ENCODE measurements at regions not wholly inside any gene's neighbourhood (a gene's known extent, or its start where the extent isn't known, plus 50 kb on each side); places are given as distances from the start of the nearest gene placed in this dataset.

- H3K4me3 ChIP-seq (ENCODE audit: low read length): no peak overlapping the region
These were observed 384.8 kb downstream of the CNTN6 start for GRCh38 chr3:1477669-1478068.

DNA sequence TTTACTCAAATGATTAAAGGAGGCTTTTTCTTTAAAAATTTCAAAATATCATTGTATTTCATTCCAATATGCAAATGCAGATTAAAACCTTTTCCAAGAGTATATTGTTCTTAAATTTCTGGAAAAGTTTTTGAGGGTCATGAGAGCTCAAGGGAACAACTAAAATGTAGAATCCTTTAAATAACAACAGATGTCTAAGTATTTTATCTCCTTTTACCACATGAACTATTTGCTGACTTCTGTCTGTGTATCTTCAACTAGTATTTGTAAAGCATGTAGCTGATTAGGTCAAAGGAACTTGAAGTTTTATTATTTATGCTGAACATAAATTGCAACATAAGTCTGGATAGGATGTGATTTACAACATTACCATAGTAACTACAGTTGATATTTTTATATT, 402.6 kb downstream of the CNTN6 start:
- H3K4me3 ChIP-seq (ENCODE audit: low read length): no peak overlapping the region
- no peak for DNase-seq (ENCODE audit: low read depth)
- TF ChIP-seq, protein P1, sequence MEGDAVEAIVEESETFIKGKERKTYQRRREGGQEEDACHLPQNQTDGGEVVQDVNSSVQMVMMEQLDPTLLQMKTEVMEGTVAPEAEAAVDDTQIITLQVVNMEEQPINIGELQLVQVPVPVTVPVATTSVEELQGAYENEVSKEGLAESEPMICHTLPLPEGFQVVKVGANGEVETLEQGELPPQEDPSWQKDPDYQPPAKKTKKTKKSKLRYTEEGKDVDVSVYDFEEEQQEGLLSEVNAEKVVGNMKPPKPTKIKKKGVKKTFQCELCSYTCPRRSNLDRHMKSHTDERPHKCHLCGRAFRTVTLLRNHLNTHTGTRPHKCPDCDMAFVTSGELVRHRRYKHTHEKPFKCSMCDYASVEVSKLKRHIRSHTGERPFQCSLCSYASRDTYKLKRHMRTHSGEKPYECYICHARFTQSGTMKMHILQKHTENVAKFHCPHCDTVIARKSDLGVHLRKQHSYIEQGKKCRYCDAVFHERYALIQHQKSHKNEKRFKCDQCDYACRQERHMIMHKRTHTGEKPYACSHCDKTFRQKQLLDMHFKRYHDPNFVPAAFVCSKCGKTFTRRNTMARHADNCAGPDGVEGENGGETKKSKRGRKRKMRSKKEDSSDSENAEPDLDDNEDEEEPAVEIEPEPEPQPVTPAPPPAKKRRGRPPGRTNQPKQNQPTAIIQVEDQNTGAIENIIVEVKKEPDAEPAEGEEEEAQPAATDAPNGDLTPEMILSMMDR (conservative IDR thresholded peaks at IDR 0.05; ENCODE audit: low read depth, low read length): no peak

More at GRCh38 chr3:1477669-1478068, 384.8 kb downstream of the CNTN6 start:
- DNase-seq (ENCODE audit: low read depth): no peak
- TF ChIP-seq, protein P1 (conservative IDR thresholded peaks at IDR 0.05; ENCODE audit: low read depth, low read length): no peak

GRCh38 chr3:1499694-1500093, 406.9 kb downstream of the CNTN6 start:
- peak; percentile 68 for DNase-seq (ENCODE audit: low read depth)
- no peak overlapping the region for H3K4me3 ChIP-seq (ENCODE audit: low read length)
- TF ChIP-seq, protein P1 (conservative IDR thresholded peaks at IDR 0.05; ENCODE audit: low read depth, low read length): no peak

DNA sequence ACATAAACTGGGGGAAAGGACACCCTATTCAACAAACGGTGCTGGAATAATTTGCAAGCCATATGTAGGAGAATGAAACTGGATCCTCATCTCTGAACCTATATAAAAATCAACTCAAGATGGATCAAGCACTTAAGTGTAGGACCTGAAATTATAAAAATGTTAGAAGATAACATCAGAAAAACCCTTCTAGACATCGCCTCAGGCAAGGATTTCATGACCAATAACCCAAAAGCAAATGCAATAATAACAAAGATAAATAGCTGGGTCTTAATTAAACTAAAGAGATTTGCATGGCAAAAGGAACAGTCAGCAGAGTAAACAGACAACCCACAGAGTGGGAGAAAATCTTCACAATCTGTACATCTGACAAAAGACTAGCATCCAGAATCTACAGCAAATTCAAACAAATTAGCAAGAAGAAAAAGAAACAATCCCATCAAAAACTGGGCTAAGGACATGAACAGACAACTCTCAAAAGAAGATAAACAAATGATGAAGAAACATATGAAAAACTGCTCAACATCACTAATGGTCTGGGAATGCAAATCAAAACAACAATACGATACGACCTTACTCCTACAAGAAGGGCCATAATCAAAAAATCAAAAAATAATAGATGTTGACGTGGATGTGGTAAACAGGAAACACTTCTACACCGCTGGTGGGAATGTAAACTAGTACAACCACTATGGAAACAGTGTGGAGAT, 408.7 kb downstream of the CNTN6 start:
- no peak for DNase-seq (ENCODE audit: low read depth)
- TF ChIP-seq, protein P1 (conservative IDR thresholded peaks at IDR 0.05; ENCODE audit: low read depth, low read length): no peak
- H3K4me3 ChIP-seq (ENCODE audit: low read length): no peak overlapping the region

DNA sequence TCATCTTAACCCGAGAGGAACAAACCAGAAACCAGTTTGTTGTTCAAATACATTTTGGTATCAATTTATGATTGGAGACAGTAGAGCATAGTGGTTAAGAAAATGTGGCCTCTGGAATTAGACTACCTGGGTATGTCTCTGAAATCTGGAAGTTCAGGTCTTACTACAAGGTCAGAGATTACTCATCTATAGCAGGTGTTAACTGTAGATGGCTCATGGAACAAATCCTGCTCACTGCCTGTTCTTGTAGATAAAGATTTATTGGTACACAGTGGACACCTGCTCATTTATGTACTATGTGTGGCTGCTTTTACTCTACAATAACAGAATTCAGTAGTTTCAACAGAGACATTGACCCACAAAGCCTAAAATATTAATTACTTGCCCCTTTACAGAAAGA, 413.3 kb downstream of the CNTN6 start:
- no peak for DNase-seq (ENCODE audit: low read depth)
- TF ChIP-seq, protein P1 (conservative IDR thresholded peaks at IDR 0.05; ENCODE audit: low read depth, low read length): no peak
- no peak overlapping the region for H3K4me3 ChIP-seq (ENCODE audit: low read length)

DNA sequence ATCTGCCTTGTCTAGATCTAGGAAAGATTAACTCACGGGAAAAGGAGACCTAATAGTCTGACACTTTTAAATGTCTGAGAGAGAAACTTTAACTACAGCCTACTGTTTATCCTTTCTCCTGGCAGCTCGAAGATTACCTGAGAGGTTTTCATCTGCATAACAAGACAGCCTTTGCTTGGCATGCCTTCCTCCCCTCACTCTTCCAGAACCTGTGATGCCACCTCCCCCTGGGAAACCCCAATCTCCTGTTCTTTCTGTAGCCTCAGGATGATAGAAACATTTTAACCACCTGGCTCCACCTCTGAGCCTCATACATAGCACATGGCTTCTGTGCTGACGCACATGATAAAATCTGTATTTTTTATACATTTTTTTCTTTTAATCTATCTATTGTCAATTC, 420.8 kb downstream of the CNTN6 start:
- TF ChIP-seq, protein P1 (conservative IDR thresholded peaks at IDR 0.05; ENCODE audit: low read depth, low read length): no peak
- no peak overlapping the region for H3K4me3 ChIP-seq (ENCODE audit: low read length)
- DNase-seq (ENCODE audit: low read depth): no peak

GRCh38 chr3:1515882-1516281, 423.1 kb downstream of the CNTN6 start:
- TF ChIP-seq, protein P1 (conservative IDR thresholded peaks at IDR 0.05; ENCODE audit: low read depth, low read length): no peak
- H3K4me3 ChIP-seq (ENCODE audit: low read length): no peak overlapping the region
- no peak for DNase-seq (ENCODE audit: low read depth)

All from retinal pigment epithelial cell (primary cell).